H1 (cell line): ENCODE measurements at regions not wholly inside any gene's neighbourhood (a gene's known extent, or its start where the extent isn't known, plus 50 kb on each side); places are given as distances from the start of the nearest gene placed in this dataset.
"Not testable (repeated sequence)": the region's sequence is repeated elsewhere in the genome, so short reads cannot be mapped to it uniquely, and the experiment has no call there.

ENCODE experiments used
- CTCF ChIA-PET: fragments of 300-600 bp; sonication (Branson Sonifier 250); formaldehyde crosslinking; loops from one replicate; lab custom pipeline; 2021; ENCODE audit not compliant: partially characterized antibody; lab: Charles Lee
- POLR2A ChIA-PET: fragments of 300-600 bp; sonication (Branson Sonifier 250); formaldehyde crosslinking; loops from one replicate; lab custom pipeline; 2021; ENCODE audit warnings: inconsistent platforms; ENCODE audit not compliant: partially characterized antibody; lab: Charles Lee
- DNase-seq, 2 experiments: peaks; one replicate each; pipeline versions ENCODE4 v3.0.0 to v3.0.0-alpha.2; 2010 to 2022; ENCODE audit warnings: low spot score in 2 of 2, low read depth in 1 of 2, mixed read lengths in 1 of 2
- FAIRE-seq: peaks from 2 replicates; lab custom pipeline; 2011; peaks lifted over from hg19 to GRCh38; lab: Jason Lieb, UNC
- H2AFZ ChIP-seq: 2 replicates; pipeline ENCODE4 v1.8.1; 2012; ENCODE audit warnings: low read length, inconsistent platforms
- H2AK5ac ChIP-seq: 2 replicates; pipeline ENCODE4 v1.6.1; 2013; ENCODE audit warnings: low read depth, low read length
- H2BK120ac ChIP-seq: replicated peaks from 2 replicates; pipeline ENCODE3; 2013; ENCODE audit warnings: low read depth, low read length, inconsistent platforms
- H2BK12ac ChIP-seq: 2 replicates; pipeline ENCODE4 v1.6.1; 2013; ENCODE audit warnings: low read depth, low read length
- H2BK15ac ChIP-seq: 2 replicates; pipeline ENCODE4 v1.6.1; 2013; ENCODE audit warnings: low read length
- H2BK20ac ChIP-seq: 2 replicates; pipeline ENCODE4 v1.6.1; 2013; ENCODE audit warnings: low read length
- H2BK5ac ChIP-seq: 2 replicates; pipeline ENCODE4 v1.6.1; 2013; ENCODE audit warnings: low read depth, low read length
- H3K14ac ChIP-seq: 2 replicates; pipeline ENCODE4 v1.6.1; 2013; ENCODE audit warnings: inconsistent platforms; ENCODE audit not compliant: insufficient read length
- H3K18ac ChIP-seq: 2 replicates; pipeline ENCODE4 v1.6.1; 2013; ENCODE audit warnings: low read length; ENCODE audit errors: extremely low read depth
- H3K23ac ChIP-seq: 2 replicates; pipeline ENCODE4 v1.6.1; 2013; ENCODE audit warnings: inconsistent platforms; ENCODE audit not compliant: insufficient read length
- H3K23me2 ChIP-seq: 2 replicates; pipeline ENCODE4 v1.6.1; 2013; ENCODE audit warnings: low read depth, low read length
- H3K27ac ChIP-seq: 2 replicates; pipeline ENCODE4 v1.6.1; 2011; ENCODE audit warnings: low read depth, low read length, inconsistent platforms
- H3K27me3 ChIP-seq, 4 experiments: replicated peaks in 1 of 4; 1 replicate in 1 of 4; 2 replicates in 3 of 4; pipeline versions ENCODE4 v1.6.1 to v1.8.1; 2011 to 2013; ENCODE audit warnings: low read length in 3 of 4, mild to moderate bottlenecking in 3 of 4, inconsistent platforms in 2 of 4, mixed read lengths in 2 of 4, moderate library complexity in 1 of 4; ENCODE audit not compliant: control insufficient read depth in 3 of 4, insufficient read depth in 3 of 4; ENCODE audit errors: extremely low read depth in 1 of 4
- H3K36me3 ChIP-seq, 4 experiments: 2 replicates each; pipeline versions ENCODE4 v1.6.1 to v1.8.1; 2011 to 2013; ENCODE audit warnings: mild to moderate bottlenecking in 4 of 4, low read length in 3 of 4, moderate library complexity in 2 of 4, control low read depth in 1 of 4, inconsistent platforms in 1 of 4; ENCODE audit not compliant: insufficient read depth in 4 of 4, control insufficient read depth in 2 of 4
- H3K4ac ChIP-seq: replicated peaks from 2 replicates; pipeline ENCODE3; 2013; ENCODE audit warnings: low read length, low read depth, mixed read lengths, inconsistent platforms; ENCODE audit not compliant: insufficient read length
- H3K4me1 ChIP-seq, 4 experiments: replicated peaks in 1 of 4; 1 replicate in 1 of 4; 2 replicates in 3 of 4; pipeline versions ENCODE4 v1.6.1 to v1.8.1; 2011 to 2013; ENCODE audit warnings: low read length in 3 of 4, inconsistent platforms in 2 of 4, mixed read lengths in 1 of 4; ENCODE audit not compliant: insufficient read depth in 4 of 4, control insufficient read depth in 3 of 4
- H3K4me2 ChIP-seq, 2 experiments: 2 replicates each; pipeline versions ENCODE4 v1.6.1 to v1.8.1; 2011 to 2013; ENCODE audit warnings: low read depth in 2 of 2, low read length in 2 of 2, control low read depth in 1 of 2, inconsistent platforms in 1 of 2, mild to moderate bottlenecking in 1 of 2; ENCODE audit not compliant: insufficient read depth in 1 of 2
- H3K4me3 ChIP-seq, 4 experiments: fragments of 200-600, 300-600 bp in 1 of 4; sonication (generic), shearing (Covaris generic), sonication (Bioruptor Twin) in 1 of 4; 2 replicates each; pipeline versions ENCODE4 v1.5.1 to v1.8.1; 2011 to 2016; ENCODE audit warnings: low read length in 4 of 4, low read depth in 3 of 4, control low read depth in 2 of 4, inconsistent platforms in 2 of 4, mild to moderate bottlenecking in 2 of 4, mixed read lengths in 1 of 4, moderate library complexity in 1 of 4; ENCODE audit not compliant: insufficient read depth in 2 of 4; ENCODE audit errors: extremely low read depth in 1 of 4
- H3K56ac ChIP-seq: replicated peaks from 2 replicates; pipeline ENCODE3; 2013; ENCODE audit warnings: low read depth, mild to moderate bottlenecking, mixed read lengths, low read length, inconsistent platforms; ENCODE audit not compliant: insufficient read length
- H3K79me1 ChIP-seq: 2 replicates; pipeline ENCODE4 v1.6.1; 2013; ENCODE audit warnings: low read depth, low read length, control low read depth
- H3K79me2 ChIP-seq, 2 experiments: 2 replicates each; pipeline versions ENCODE4 v1.6.1 to v1.8.1; 2012 to 2013; ENCODE audit warnings: low read length in 2 of 2, mild to moderate bottlenecking in 2 of 2, inconsistent platforms in 1 of 2; ENCODE audit not compliant: insufficient read depth in 2 of 2, control insufficient read depth in 1 of 2
- H3K9ac ChIP-seq, 4 experiments: replicated peaks in 1 of 4; 1 replicate in 1 of 4; 2 replicates in 3 of 4; pipeline versions ENCODE4 v1.6.1 to v1.8.1; 2011 to 2013; ENCODE audit warnings: low read depth in 3 of 4, low read length in 3 of 4, control low read depth in 2 of 4, mild to moderate bottlenecking in 2 of 4, moderate library complexity in 2 of 4, inconsistent platforms in 1 of 4; ENCODE audit errors: extremely low read depth in 1 of 4
- H3K9me3 ChIP-seq, 2 experiments: 2 replicates each; pipeline versions ENCODE4 v1.6.1 to v1.8.1; 2012 to 2013; ENCODE audit warnings: mild to moderate bottlenecking in 2 of 2, moderate library complexity in 2 of 2, control low read depth in 1 of 2, inconsistent platforms in 1 of 2, low read depth in 1 of 2, low read length in 1 of 2, mixed read lengths in 1 of 2; ENCODE audit not compliant: insufficient read depth in 2 of 2
- H4K20me1 ChIP-seq, 2 experiments: replicated peaks in 1 of 2; 2 replicates each; pipeline versions ENCODE3 to v1.8.1; 2011 to 2013; ENCODE audit warnings: inconsistent platforms in 2 of 2, low read length in 2 of 2, mild to moderate bottlenecking in 1 of 2; ENCODE audit not compliant: insufficient read depth in 2 of 2, control insufficient read depth in 1 of 2
- H4K5ac ChIP-seq: 2 replicates; pipeline ENCODE4 v1.6.1; 2013; ENCODE audit warnings: low read length, low read depth, mixed read lengths, inconsistent platforms; ENCODE audit not compliant: insufficient read length
- H4K8ac ChIP-seq: 2 replicates; pipeline ENCODE4 v1.8.0; 2013; ENCODE audit warnings: mild to moderate bottlenecking, moderate library complexity, low read length, inconsistent platforms; ENCODE audit not compliant: insufficient read depth; ENCODE audit errors: extremely low read depth
- H4K91ac ChIP-seq: replicated peaks from 2 replicates; pipeline ENCODE3; 2013; ENCODE audit warnings: low read length, mixed read lengths, inconsistent platforms; ENCODE audit not compliant: insufficient read length
- CTCF ChIP-seq, 3 experiments: IDR thresholded peaks; 1 replicate in 2 of 3; 2 replicates in 1 of 3; pipeline versions ENCODE4 v1.5.1 to v1.6.1; 2011; ENCODE audit warnings: low read length in 3 of 3, mild to moderate bottlenecking in 3 of 3, inconsistent platforms in 2 of 3, low read depth in 1 of 3, moderate library complexity in 1 of 3; ENCODE audit not compliant: insufficient read depth in 1 of 3; ENCODE audit errors: control extremely low read depth in 1 of 3
- RXRA ChIP-seq: IDR thresholded peaks from 2 replicates; pipeline ENCODE4 v1.6.1; 2011; ENCODE audit warnings: low read depth, mild to moderate bottlenecking, low read length, moderate library complexity; ENCODE audit not compliant: insufficient read depth
- WGBS, 2 experiments: shearing (Covaris generic) in 1 of 2; methylation state at CpG; one replicate each; pipeline versions ENCODE4 v1.1.6 to v1.1.7; 2013 to 2015; ENCODE audit warnings: low lambda C conversion rate in 2 of 2, mixed read lengths in 2 of 2, inconsistent platforms in 1 of 2, low coverage in 1 of 2, missing lambda C conversion rate in 1 of 2; ENCODE audit not compliant: insufficient replicate concordance in 2 of 2, insufficient coverage in 1 of 2, insufficient read length in 1 of 2; ENCODE audit errors: extremely low coverage in 1 of 2, missing lambda C conversion rate in 1 of 2; 5-methylcytosine and 5-hydroxymethylcytosine counted together

GRCh38 chr11:29061452-29061851, 953.3 kb downstream of the METTL15 start (continued):
- no peak for TF ChIP-seq CTCF (IDR thresholded peaks at IDR 0.05; ENCODE audit: control extremely low read depth in 1 of 3, insufficient read depth in 1 of 3, low read depth in 1 of 3, low read length in 3 of 3)
- TF ChIP-seq RXRA, result no peak

GRCh38 chr11:29056487-29056886, 948.3 kb downstream of the METTL15 start:
- H3K4me3 ChIP-seq, H3K4me1 ChIP-seq, H3K9ac ChIP-seq, H3K36me3 ChIP-seq, H3K4me2 ChIP-seq, H3K18ac ChIP-seq, POLR2A ChIA-PET, H3K56ac ChIP-seq, H3K14ac ChIP-seq, H3K4ac ChIP-seq, H2BK120ac ChIP-seq, H3K27me3 ChIP-seq, H4K91ac ChIP-seq, H3K79me1 ChIP-seq, H3K23ac ChIP-seq, FAIRE-seq, H2AK5ac ChIP-seq, H2BK12ac ChIP-seq, H3K9me3 ChIP-seq, H4K5ac ChIP-seq, H3K23me2 ChIP-seq, H2AFZ ChIP-seq, H2BK5ac ChIP-seq, H4K20me1 ChIP-seq, H3K79me2 ChIP-seq, H2BK15ac ChIP-seq, H3K27ac ChIP-seq, H2BK20ac ChIP-seq, CTCF ChIA-PET, DNase-seq, H4K8ac ChIP-seq: not testable (repeated sequence)
- WGBS, 2 experiments, result 92% methylated on average over 2 of the region's 2 CpGs; no CpG with 5 or more reads in 1 of the 2 experiments
